HCT116 (cell line): ENCODE measurements at regions not wholly inside any gene's neighbourhood (a gene's known extent, or its start where the extent isn't known, plus 50 kb on each side); places are given as distances from the start of the nearest gene placed in this dataset.

Source experiments
- ATAC-seq: fragments of 200-7000 bp; cut with Tn5 transposase; 2 replicates; pipeline ENCODE4 v1.9.1; 2020; ENCODE audit warnings: mild to moderate bottlenecking, moderate library complexity
- BruUV-seq: library from RNA; stranded (reverse); fragments of 400-500 nt; replicated peaks from 2 replicates; lab custom pipeline; 2021; lab: Mats Ljungman, UMichigan
- CTCF ChIA-PET: fragments of 300-600 bp; sonication (Branson Sonifier 250); formaldehyde crosslinking; loops from one replicate; lab custom pipeline; 2021; ENCODE audit warnings: antibody characterized with exemption; lab: Charles Lee
- POLR2A ChIA-PET: fragments of 300-600, 350-600 bp; sonication (Branson Sonifier 250); formaldehyde crosslinking; loops from one replicate; lab custom pipeline; 2021; ENCODE audit warnings: antibody characterized with exemption; lab: Charles Lee
- RAD21 ChIA-PET, 2 experiments: fragments of 300-600 bp; sonication (Branson Sonifier 250); formaldehyde crosslinking; loops; one replicate each; lab custom pipeline; 2023; ENCODE audit warnings: low total read pairs in 2 of 2; ENCODE audit not compliant: uncharacterized antibody in 2 of 2, unreplicated experiment in 2 of 2, low non-redundant PET in 1 of 2; lab: Charles Lee
- DNase-seq: peaks from one replicate; pipeline ENCODE4 v3.0.0-alpha.2; 2010; ENCODE audit warnings: low read depth, low spot score
- H2AFZ ChIP-seq: fragments of 200-600 bp; shearing (Covaris generic), sonication (generic); 2 replicates; pipeline ENCODE4 v1.6.1; 2017; ENCODE audit warnings: low read depth, mixed run types, mixed read lengths, antibody characterized with exemption, low read length; ENCODE audit not compliant: poor library complexity, severe bottlenecking
- H3K27ac ChIP-seq: 2 replicates; pipeline ENCODE4 v1.5.1; 2012; ENCODE audit warnings: low read depth, low read length
- H3K27me3 ChIP-seq: fragments of 200-600 bp; sonication (generic); 2 replicates; pipeline ENCODE4 v1.6.1; 2016; ENCODE audit warnings: mixed run types, low read length, mixed read lengths; ENCODE audit not compliant: insufficient read depth
- H3K36me3 ChIP-seq, 2 experiments: fragments of 200-500 bp in 1 of 2; fragments of 200-600 bp in 1 of 2; sonication (Bioruptor generic) in 1 of 2; sonication (generic) in 1 of 2; 2 replicates each; pipeline versions ENCODE4 v1.5.1 to v1.6.1; 2014 to 2016; ENCODE audit warnings: low read length in 2 of 2, inconsistent platforms in 1 of 2, mixed read lengths in 1 of 2, mixed run types in 1 of 2; ENCODE audit not compliant: insufficient read depth in 2 of 2, control insufficient read depth in 1 of 2
- H3K4me1 ChIP-seq, 2 experiments: fragments of 200-600 bp in 1 of 2; sonication (generic) in 1 of 2; 2 replicates each; pipeline versions ENCODE4 v1.5.1 to v1.6.1; 2012 to 2017; ENCODE audit warnings: low read length in 2 of 2, inconsistent platforms in 1 of 2, mild to moderate bottlenecking in 1 of 2, mixed read lengths in 1 of 2, mixed run types in 1 of 2, moderate library complexity in 1 of 2; ENCODE audit not compliant: insufficient read depth in 2 of 2, control insufficient read depth in 1 of 2
- H3K4me2 ChIP-seq: fragments of 200-600 bp; sonication (generic); 2 replicates; pipeline ENCODE4 v1.6.1; 2017; ENCODE audit warnings: mixed run types, low read length, mixed read lengths
- H3K4me3 ChIP-seq, 2 experiments: fragments of 200-600 bp in 1 of 2; sonication (generic) in 1 of 2; replicated peaks in 1 of 2; 2 replicates each; pipeline ENCODE4 v1.5.1; 2011 to 2016; ENCODE audit warnings: low read length in 2 of 2, control low read depth in 1 of 2, low read depth in 1 of 2, mild to moderate bottlenecking in 1 of 2, mixed read lengths in 1 of 2, mixed run types in 1 of 2
- H3K79me2 ChIP-seq: fragments of 200-600 bp; sonication (generic); 2 replicates; pipeline ENCODE4 v1.6.1; 2017; ENCODE audit warnings: mild to moderate bottlenecking, mixed run types, low read length, moderate library complexity, mixed read lengths; ENCODE audit not compliant: insufficient read depth
- H3K9ac ChIP-seq: fragments of 200-600 bp; sonication (generic); 2 replicates; pipeline ENCODE4 v1.6.1; 2016; ENCODE audit warnings: low read length, mixed read lengths
- H3K9me2 ChIP-seq: fragments of 200-600 bp; sonication (generic), shearing (Covaris generic); 2 replicates; pipeline ENCODE4 v1.6.1; 2017; ENCODE audit warnings: mixed run types, mild to moderate bottlenecking, moderate library complexity; ENCODE audit not compliant: insufficient read depth
- H3K9me3 ChIP-seq, 2 experiments: fragments of 200-500 bp in 1 of 2; fragments of 200-600 bp in 1 of 2; sonication (Bioruptor generic) in 1 of 2; sonication (generic) in 1 of 2; 2 replicates each; pipeline ENCODE4 v1.6.1; 2014 to 2017; ENCODE audit warnings: low read length in 2 of 2, mixed read lengths in 2 of 2, inconsistent platforms in 1 of 2, low read depth in 1 of 2, mild to moderate bottlenecking in 1 of 2, mixed run types in 1 of 2, moderate library complexity in 1 of 2; ENCODE audit not compliant: control insufficient read depth in 1 of 2, insufficient read depth in 1 of 2
- H4K20me1 ChIP-seq: fragments of 200-600 bp; sonication (generic), shearing (Covaris generic); 2 replicates; pipeline ENCODE4 v1.6.1; 2017; ENCODE audit warnings: mixed run types, mild to moderate bottlenecking, moderate library complexity; ENCODE audit not compliant: insufficient read depth
- CBX3 ChIP-seq: IDR thresholded peaks from 2 replicates; pipeline ENCODE4 v1.6.1; 2012; ENCODE audit warnings: low read depth
- CEBPB ChIP-seq: IDR thresholded peaks from 2 replicates; pipeline ENCODE4 v1.6.1; 2012; ENCODE audit warnings: low read depth
- EGR1 ChIP-seq: IDR thresholded peaks from 2 replicates; pipeline ENCODE4 v1.6.1; 2012; ENCODE audit warnings: low read depth
- ELF1 ChIP-seq: IDR thresholded peaks from 2 replicates; pipeline ENCODE4 v1.6.1; 2012; ENCODE audit warnings: low read depth, borderline replicate concordance
- EZH2phosphoT487 ChIP-seq: fragments of 200-600 bp; IDR thresholded peaks from 2 replicates; pipeline ENCODE4 v1.6.1; 2018; ENCODE audit warnings: antibody characterized with exemption, borderline replicate concordance
- JUND ChIP-seq: IDR thresholded peaks from 2 replicates; pipeline ENCODE4 v1.6.1; 2012
- POLR2A ChIP-seq: IDR thresholded peaks from 2 replicates; pipeline ENCODE4 v1.7.0; 2011; ENCODE audit warnings: borderline replicate concordance; ENCODE audit not compliant: insufficient read depth, insufficient read length; ENCODE audit errors: extremely low read depth
- SIN3A ChIP-seq: IDR thresholded peaks from 2 replicates; pipeline ENCODE4 v1.6.1; 2012; ENCODE audit warnings: low read depth
- SP1 ChIP-seq: IDR thresholded peaks from 2 replicates; pipeline ENCODE4 v1.6.1; 2012; ENCODE audit warnings: low read depth
- SRF ChIP-seq: IDR thresholded peaks from 2 replicates; pipeline ENCODE4 v1.6.1; 2012; ENCODE audit warnings: low read depth
- TCF7L2 ChIP-seq: IDR thresholded peaks from 2 replicates; pipeline ENCODE4 v1.7.0; 2011; ENCODE audit warnings: borderline replicate concordance, inconsistent platforms; ENCODE audit not compliant: insufficient read depth, insufficient read length; ENCODE audit errors: extremely low read depth
- YY1 ChIP-seq: IDR thresholded peaks from 2 replicates; pipeline ENCODE4 v1.6.1; 2011; ENCODE audit warnings: low read length, low read depth, moderate library complexity, mild to moderate bottlenecking; ENCODE audit not compliant: insufficient replicate concordance; ENCODE audit errors: extremely low read depth
- ZNF274 ChIP-seq: fragments of 200-500 bp; sonication (Bioruptor generic); IDR thresholded peaks from 2 replicates; pipeline ENCODE4 v1.6.1; 2014; ENCODE audit warnings: mild to moderate bottlenecking, low read depth, low read length, inconsistent platforms
- intact Hi-C: fragments of 100-400 bp; cut with micrococcal nuclease; formaldehyde crosslinking; loops from 2 replicates; pipeline ENCODE4 v1.10.0; 2022
- TF ChIP-seq, protein P1 (sequence below): IDR thresholded peaks from 2 replicates; pipeline ENCODE4 v1.6.1; 2012
- TF ChIP-seq, protein P2 (sequence below): IDR thresholded peaks from 2 replicates; pipeline ENCODE4 v1.6.1; 2012; ENCODE audit warnings: low read depth
- TF ChIP-seq, protein P3 (sequence below): IDR thresholded peaks from 2 replicates; pipeline ENCODE4 v1.6.1; 2011; ENCODE audit warnings: mild to moderate bottlenecking, low read length, moderate library complexity; ENCODE audit not compliant: insufficient replicate concordance; ENCODE audit errors: extremely low read depth
- TF ChIP-seq, protein P4 (sequence below): IDR thresholded peaks from 2 replicates; pipeline ENCODE4 v1.6.1; 2012

DNA sequence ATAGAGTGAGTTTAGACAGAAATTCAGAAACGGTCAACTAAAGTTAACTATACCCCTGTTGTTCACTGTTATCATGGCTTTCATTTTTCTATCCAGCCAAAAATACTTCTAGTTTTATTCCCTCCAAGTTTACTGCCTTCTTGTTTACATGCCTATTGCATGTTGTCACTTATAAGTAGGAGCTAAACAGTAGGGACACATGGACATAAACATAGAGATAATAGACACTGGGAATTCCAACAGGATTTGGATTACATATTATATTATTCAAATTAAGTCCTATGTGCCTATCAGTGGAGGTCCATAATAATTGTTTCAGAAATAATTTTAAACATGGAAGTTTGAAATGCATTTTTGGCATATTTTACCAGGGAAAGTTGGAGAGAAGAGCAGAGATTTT lies 269.1 kb upstream of the ZNF717 start:
- no peak overlapping the region for H2AFZ ChIP-seq
- no peaks in the 10 kb centered on the region for H3K36me3 ChIP-seq
- no peaks in the 10 kb centered on the region for H3K9me2 ChIP-seq
- ChIA-PET RAD21 (no interaction called here), CTCF (no interaction called here), POLR2A (no interaction called here)
- H3K79me2 ChIP-seq = no peaks in the 10 kb centered on the region
- H3K4me1 ChIP-seq = no peaks in the 10 kb centered on the region
- no peaks in the 10 kb centered on the region for H3K27me3 ChIP-seq
- no TSS peak for BruUV-seq
- H3K9ac ChIP-seq = no peak overlapping the region
- peaks cover 9 to 15% of the 10 kb centered on the region in 2 experiments; a peak in 2 of 4 replicates for H3K9me3 ChIP-seq
- no peak overlapping the region for H3K4me2 ChIP-seq
- no peaks in the 10 kb centered on the region for H4K20me1 ChIP-seq
- DNase-seq (no peak), ATAC-seq (no peak)
- no peak overlapping the region for H3K4me3 ChIP-seq
- H3K27ac ChIP-seq = no peak overlapping the region
- TF ChIP-seq SIN3A = no peak
- TF ChIP-seq POLR2A = no peak
- no peak for TF ChIP-seq YY1
- TF ChIP-seq ZNF274 = no peak
- no peak for TF ChIP-seq ELF1
- TF ChIP-seq, protein P1, sequence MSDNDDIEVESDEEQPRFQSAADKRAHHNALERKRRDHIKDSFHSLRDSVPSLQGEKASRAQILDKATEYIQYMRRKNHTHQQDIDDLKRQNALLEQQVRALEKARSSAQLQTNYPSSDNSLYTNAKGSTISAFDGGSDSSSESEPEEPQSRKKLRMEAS = no peak
- TF ChIP-seq, protein P2, sequence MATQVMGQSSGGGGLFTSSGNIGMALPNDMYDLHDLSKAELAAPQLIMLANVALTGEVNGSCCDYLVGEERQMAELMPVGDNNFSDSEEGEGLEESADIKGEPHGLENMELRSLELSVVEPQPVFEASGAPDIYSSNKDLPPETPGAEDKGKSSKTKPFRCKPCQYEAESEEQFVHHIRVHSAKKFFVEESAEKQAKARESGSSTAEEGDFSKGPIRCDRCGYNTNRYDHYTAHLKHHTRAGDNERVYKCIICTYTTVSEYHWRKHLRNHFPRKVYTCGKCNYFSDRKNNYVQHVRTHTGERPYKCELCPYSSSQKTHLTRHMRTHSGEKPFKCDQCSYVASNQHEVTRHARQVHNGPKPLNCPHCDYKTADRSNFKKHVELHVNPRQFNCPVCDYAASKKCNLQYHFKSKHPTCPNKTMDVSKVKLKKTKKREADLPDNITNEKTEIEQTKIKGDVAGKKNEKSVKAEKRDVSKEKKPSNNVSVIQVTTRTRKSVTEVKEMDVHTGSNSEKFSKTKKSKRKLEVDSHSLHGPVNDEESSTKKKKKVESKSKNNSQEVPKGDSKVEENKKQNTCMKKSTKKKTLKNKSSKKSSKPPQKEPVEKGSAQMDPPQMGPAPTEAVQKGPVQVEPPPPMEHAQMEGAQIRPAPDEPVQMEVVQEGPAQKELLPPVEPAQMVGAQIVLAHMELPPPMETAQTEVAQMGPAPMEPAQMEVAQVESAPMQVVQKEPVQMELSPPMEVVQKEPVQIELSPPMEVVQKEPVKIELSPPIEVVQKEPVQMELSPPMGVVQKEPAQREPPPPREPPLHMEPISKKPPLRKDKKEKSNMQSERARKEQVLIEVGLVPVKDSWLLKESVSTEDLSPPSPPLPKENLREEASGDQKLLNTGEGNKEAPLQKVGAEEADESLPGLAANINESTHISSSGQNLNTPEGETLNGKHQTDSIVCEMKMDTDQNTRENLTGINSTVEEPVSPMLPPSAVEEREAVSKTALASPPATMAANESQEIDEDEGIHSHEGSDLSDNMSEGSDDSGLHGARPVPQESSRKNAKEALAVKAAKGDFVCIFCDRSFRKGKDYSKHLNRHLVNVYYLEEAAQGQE = no peak
- TF ChIP-seq EGR1 = no peak
- no peak for TF ChIP-seq JUND
- no peak for TF ChIP-seq CEBPB
- TF ChIP-seq SRF = no peak
- TF ChIP-seq TCF7L2 = no peak
- no peak for TF ChIP-seq EZH2phosphoT487
- no peak for TF ChIP-seq CBX3
- TF ChIP-seq, protein P3, sequence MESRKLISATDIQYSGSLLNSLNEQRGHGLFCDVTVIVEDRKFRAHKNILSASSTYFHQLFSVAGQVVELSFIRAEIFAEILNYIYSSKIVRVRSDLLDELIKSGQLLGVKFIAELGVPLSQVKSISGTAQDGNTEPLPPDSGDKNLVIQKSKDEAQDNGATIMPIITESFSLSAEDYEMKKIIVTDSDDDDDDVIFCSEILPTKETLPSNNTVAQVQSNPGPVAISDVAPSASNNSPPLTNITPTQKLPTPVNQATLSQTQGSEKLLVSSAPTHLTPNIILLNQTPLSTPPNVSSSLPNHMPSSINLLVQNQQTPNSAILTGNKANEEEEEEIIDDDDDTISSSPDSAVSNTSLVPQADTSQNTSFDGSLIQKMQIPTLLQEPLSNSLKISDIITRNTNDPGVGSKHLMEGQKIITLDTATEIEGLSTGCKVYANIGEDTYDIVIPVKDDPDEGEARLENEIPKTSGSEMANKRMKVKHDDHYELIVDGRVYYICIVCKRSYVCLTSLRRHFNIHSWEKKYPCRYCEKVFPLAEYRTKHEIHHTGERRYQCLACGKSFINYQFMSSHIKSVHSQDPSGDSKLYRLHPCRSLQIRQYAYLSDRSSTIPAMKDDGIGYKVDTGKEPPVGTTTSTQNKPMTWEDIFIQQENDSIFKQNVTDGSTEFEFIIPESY = no peak
- TF ChIP-seq, protein P4, sequence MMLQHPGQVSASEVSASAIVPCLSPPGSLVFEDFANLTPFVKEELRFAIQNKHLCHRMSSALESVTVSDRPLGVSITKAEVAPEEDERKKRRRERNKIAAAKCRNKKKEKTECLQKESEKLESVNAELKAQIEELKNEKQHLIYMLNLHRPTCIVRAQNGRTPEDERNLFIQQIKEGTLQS = no peak
- no peak for TF ChIP-seq SP1
- intact Hi-C loops = no loop called here
